ENCODE measurements at regions not wholly inside any gene's neighbourhood (a gene's known extent, or its start where the extent isn't known, plus 50 kb on each side); places are given as distances from the start of the nearest gene placed in this dataset.
"Not testable (repeated sequence)": the region's sequence is repeated elsewhere in the genome, so short reads cannot be mapped to it uniquely, and the experiment has no call there.

GRCh38 chr9:18061856-18062255, 412.1 kb upstream of the ADAMTSL1 start:
- no peaks in the 10 kb centered on the region for H3K9me3 ChIP-seq (ENCODE audit: severe bottlenecking)
- H3K27ac ChIP-seq (ENCODE audit: poor library complexity, severe bottlenecking), result no peak overlapping the region
- TF ChIP-seq CTCF (IDR thresholded peaks at IDR 0.05; ENCODE audit: poor library complexity, severe bottlenecking), result no peak
- H3K27me3 ChIP-seq (ENCODE audit: insufficient read depth, poor library complexity, severe bottlenecking), result no peaks in the 10 kb centered on the region
- no peaks in the 10 kb centered on the region for H3K36me3 ChIP-seq (ENCODE audit: low read depth)
- H3K4me1 ChIP-seq (ENCODE audit: insufficient read depth, poor library complexity, severe bottlenecking), result peaks cover 6% of the 10 kb centered on the region
- ATAC-seq (ENCODE audit: low read depth) (no peak), DNase-seq (ENCODE audit: low spot score) (no peak)
- H3K4me3 ChIP-seq (ENCODE audit: severe bottlenecking), result no peak overlapping the region

GRCh38 chr9:18063856-18064390, 410.0 kb upstream of the ADAMTSL1 start:
- DNase-seq (ENCODE audit: low spot score), result no peak
- no peaks in the 10 kb centered on the region for H3K36me3 ChIP-seq (ENCODE audit: low read depth)
- no peak for TF ChIP-seq CTCF (IDR thresholded peaks at IDR 0.05; ENCODE audit: poor library complexity, severe bottlenecking)
- no peak for ATAC-seq (ENCODE audit: low read depth)
- peaks cover 6% of the 10 kb centered on the region for H3K4me1 ChIP-seq (ENCODE audit: insufficient read depth, poor library complexity, severe bottlenecking)
- H3K9me3 ChIP-seq (ENCODE audit: severe bottlenecking), result no peaks in the 10 kb centered on the region
- no peak overlapping the region for H3K4me3 ChIP-seq (ENCODE audit: severe bottlenecking)
- H3K27ac ChIP-seq (ENCODE audit: poor library complexity, severe bottlenecking), result no peak overlapping the region
- no peaks in the 10 kb centered on the region for H3K27me3 ChIP-seq (ENCODE audit: insufficient read depth, poor library complexity, severe bottlenecking)

GRCh38 chr9:18066608-18067007, 407.3 kb upstream of the ADAMTSL1 start:
- not testable (repeated sequence) for H3K9me3 ChIP-seq (ENCODE audit: severe bottlenecking); H3K27me3 ChIP-seq (ENCODE audit: insufficient read depth, poor library complexity, severe bottlenecking); H3K4me3 ChIP-seq (ENCODE audit: severe bottlenecking); DNase-seq (ENCODE audit: low spot score); H3K4me1 ChIP-seq (ENCODE audit: insufficient read depth, poor library complexity, severe bottlenecking); H3K36me3 ChIP-seq (ENCODE audit: low read depth); ATAC-seq (ENCODE audit: low read depth); H3K27ac ChIP-seq (ENCODE audit: poor library complexity, severe bottlenecking)

- Histone ChIP-seq H3K27ac (ENCODE audit: poor library complexity, severe bottlenecking) (no peak overlapping the region), H3K4me1 (ENCODE audit: insufficient read depth, poor library complexity, severe bottlenecking) (no peaks in the 10 kb centered on the region), H3K27me3 (ENCODE audit: insufficient read depth, poor library complexity, severe bottlenecking) (no peaks in the 10 kb centered on the region), H3K9me3 (ENCODE audit: severe bottlenecking) (no peaks in the 10 kb centered on the region), H3K36me3 (ENCODE audit: low read depth) (no peaks in the 10 kb centered on the region), H3K4me3 (ENCODE audit: severe bottlenecking) (no peak overlapping the region)
- ATAC-seq (ENCODE audit: low read depth) (no peak), DNase-seq (ENCODE audit: low spot score) (no peak)
- TF ChIP-seq CTCF (IDR thresholded peaks at IDR 0.05; ENCODE audit: poor library complexity, severe bottlenecking), result no peak
Observed at GRCh38 chr9:18067548-18068120, 406.3 kb upstream of the ADAMTSL1 start.

GRCh38 chr9:18068900-18069299, 405.1 kb upstream of the ADAMTSL1 start:
- ATAC-seq (ENCODE audit: low read depth) (no peak), DNase-seq (ENCODE audit: low spot score) (no peak)
- no peaks in the 10 kb centered on the region for H3K27me3 ChIP-seq (ENCODE audit: insufficient read depth, poor library complexity, severe bottlenecking)
- TF ChIP-seq CTCF (IDR thresholded peaks at IDR 0.05; ENCODE audit: poor library complexity, severe bottlenecking), result no peak
- H3K9me3 ChIP-seq (ENCODE audit: severe bottlenecking), result no peaks in the 10 kb centered on the region
- no peak overlapping the region for H3K4me3 ChIP-seq (ENCODE audit: severe bottlenecking)
- no peaks in the 10 kb centered on the region for H3K4me1 ChIP-seq (ENCODE audit: insufficient read depth, poor library complexity, severe bottlenecking)
- H3K36me3 ChIP-seq (ENCODE audit: low read depth), result no peaks in the 10 kb centered on the region
- no peak overlapping the region for H3K27ac ChIP-seq (ENCODE audit: poor library complexity, severe bottlenecking)

Measured in RWPE2 (cell line).